Common myeloid progenitor, CD34-positive (primary cell): ENCODE measurements at regions not wholly inside any gene's neighbourhood (a gene's known extent, or its start where the extent isn't known, plus 50 kb on each side); places are given as distances from the start of the nearest gene placed in this dataset.

Experiments
- CTCF ChIA-PET: fragments of 350-600 bp; sonication (Branson Sonifier 250); formaldehyde crosslinking; loops from one replicate; lab custom pipeline; 2021; ENCODE audit warnings: antibody characterized with exemption; lab: Charles Lee
- POLR2A ChIA-PET: fragments of 350-600 bp; sonication (Branson Sonifier 250); formaldehyde crosslinking; loops from one replicate; lab custom pipeline; 2021; ENCODE audit warnings: antibody characterized with exemption; lab: Charles Lee
- DNase-seq, 3 donors: peaks; one replicate each; pipeline versions ENCODE4 v3.0.0 to v3.0.0-alpha.2; 2013
- H3K27ac ChIP-seq, 2 experiments: 1 replicate in 1 of 2; 2 replicates in 1 of 2; pipeline ENCODE4 v1.7.0; 2013; ENCODE audit warnings: inconsistent platforms in 2 of 2, low read length in 2 of 2, mild to moderate bottlenecking in 2 of 2, low read depth in 1 of 2, moderate library complexity in 1 of 2; ENCODE audit not compliant: severe bottlenecking in 2 of 2, insufficient read depth in 1 of 2, poor library complexity in 1 of 2
- H3K27me3 ChIP-seq, 5 experiments: replicated peaks in 2 of 5; 1 replicate in 3 of 5; 2 replicates in 2 of 5; pipeline versions ENCODE4 v1.6.1 to v1.7.0; 2013; ENCODE audit warnings: low read length in 4 of 5, mild to moderate bottlenecking in 2 of 5, moderate library complexity in 2 of 5, inconsistent platforms in 1 of 5; ENCODE audit not compliant: insufficient read depth in 5 of 5, control insufficient read depth in 4 of 5
- H3K36me3 ChIP-seq, 4 experiments: 1 replicate in 2 of 4; 2 replicates in 2 of 4; pipeline versions ENCODE4 v1.6.1 to v1.7.0; 2013; ENCODE audit warnings: low read length in 3 of 4, control low read depth in 1 of 4, mild to moderate bottlenecking in 1 of 4; ENCODE audit not compliant: control insufficient read depth in 4 of 4, insufficient read depth in 4 of 4
- H3K4me1 ChIP-seq, 4 experiments: 1 replicate in 3 of 4; 2 replicates in 1 of 4; pipeline versions ENCODE4 v1.6.1 to v1.7.1; 2013; ENCODE audit warnings: low read length in 3 of 4, mild to moderate bottlenecking in 3 of 4, control low read depth in 1 of 4, inconsistent platforms in 1 of 4, moderate library complexity in 1 of 4; ENCODE audit not compliant: control insufficient read depth in 4 of 4, insufficient read depth in 4 of 4; ENCODE audit errors: control extremely low read depth in 1 of 4
- H3K4me3 ChIP-seq, 7 experiments: 1 replicate in 4 of 7; 2 replicates in 3 of 7; pipeline versions ENCODE4 v1.5.1 to v1.7.0; 2013; ENCODE audit warnings: mild to moderate bottlenecking in 7 of 7, low read length in 6 of 7, moderate library complexity in 6 of 7, inconsistent platforms in 2 of 7, low read depth in 2 of 7, control low read depth in 1 of 7; ENCODE audit not compliant: insufficient read depth in 4 of 7, control insufficient read depth in 1 of 7; ENCODE audit errors: extremely low read depth in 1 of 7
- H3K9me3 ChIP-seq, 5 experiments: 1 replicate in 4 of 5; 2 replicates in 1 of 5; pipeline versions ENCODE4 v1.6.1 to v1.7.1; 2013; ENCODE audit warnings: low read length in 4 of 5, mild to moderate bottlenecking in 2 of 5, inconsistent platforms in 1 of 5, low read depth in 1 of 5, moderate library complexity in 1 of 5; ENCODE audit not compliant: control insufficient read depth in 4 of 5, insufficient read depth in 2 of 5; ENCODE audit errors: control extremely low read depth in 1 of 5
- WGBS: methylation state at CpG from one replicate; pipeline ENCODE4 v1.1.5; 2013; ENCODE audit not compliant: insufficient coverage; 5-methylcytosine and 5-hydroxymethylcytosine counted together

- no peak overlapping the region for H3K27ac ChIP-seq
- 86% methylated on average over 3 of the region's 3 CpGs for WGBS
- CTCF ChIA-PET, result interaction anchor here (1.2 kb wide), 1 partner anchor 25 kb away, joined by 3 read pairs; no protein-coding TSS in a partner anchor
- no peak overlapping the region for H3K4me3 ChIP-seq
- H3K4me1 ChIP-seq, result no peaks in the 10 kb centered on the region
- no peaks in the 10 kb centered on the region for H3K36me3 ChIP-seq
- H3K9me3 ChIP-seq, result no peaks in the 10 kb centered on the region
- peaks cover 0 to 3% (median 0%) of the 10 kb centered on the region in 5 experiments for H3K27me3 ChIP-seq
- POLR2A ChIA-PET, result no interaction called here
- no peak for DNase-seq
These were observed 443.0 kb downstream of the SIPA1L2 start for GRCh38 chr1:232186931-232187330.

DNA sequence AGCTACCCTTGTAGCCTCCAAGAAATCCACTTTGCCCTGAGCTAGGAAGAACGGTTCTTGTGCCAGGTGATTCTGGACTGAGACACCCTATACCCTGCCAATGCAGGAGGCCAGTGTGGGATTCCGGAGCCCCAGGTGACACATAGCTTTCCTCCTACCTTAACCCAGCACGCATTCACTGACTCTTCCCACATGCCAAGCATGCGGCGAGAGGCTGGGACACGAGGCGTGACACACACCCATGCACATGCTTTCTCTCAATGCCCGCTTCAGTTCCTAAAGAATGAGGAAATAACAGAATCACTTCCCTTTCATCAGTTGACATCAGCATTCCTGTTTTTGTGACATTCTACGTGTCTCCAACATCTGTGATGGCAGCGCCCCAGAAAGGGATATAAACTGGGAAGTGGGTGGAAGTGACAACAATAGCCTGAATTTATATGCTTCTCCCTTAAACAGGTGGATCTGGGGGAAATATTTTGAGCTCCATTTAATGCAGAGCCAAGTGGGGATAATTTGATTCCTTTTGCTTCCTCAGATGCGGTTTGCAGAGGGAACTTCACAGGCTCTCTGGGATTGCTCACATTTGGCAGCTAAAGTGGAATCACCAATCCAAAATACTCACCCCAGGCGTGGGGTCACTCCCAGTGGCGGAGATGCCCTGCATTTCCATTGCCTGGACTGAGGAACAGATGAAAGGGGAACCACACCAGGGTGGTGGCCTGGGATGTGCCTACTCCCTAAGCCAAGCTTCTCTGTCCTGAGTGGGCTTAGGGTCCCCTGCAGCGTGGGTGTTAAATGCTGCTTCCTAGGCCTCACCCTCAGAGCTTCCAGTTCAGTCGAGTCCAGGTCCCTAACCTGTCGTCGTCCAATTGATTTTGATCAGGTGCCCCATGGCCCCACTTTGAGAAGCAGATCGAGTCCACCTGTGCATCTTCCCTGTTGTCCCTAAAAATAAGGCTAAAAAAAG, 445.1 kb downstream of the SIPA1L2 start:
- ChIA-PET CTCF (no interaction called here), POLR2A (no interaction called here)
- H3K4me1 ChIP-seq, result no peaks in the 10 kb centered on the region
- 90% methylated on average over 12 of the region's 18 CpGs for WGBS
- H3K27me3 ChIP-seq, result peaks cover 0 to 4% (median under 1%) of the 10 kb centered on the region in 5 experiments
- H3K27ac ChIP-seq, result no peak overlapping the region
- DNase-seq, result no peak
- no peaks in the 10 kb centered on the region for H3K36me3 ChIP-seq
- H3K4me3 ChIP-seq, result no peak overlapping the region
- no peaks in the 10 kb centered on the region for H3K9me3 ChIP-seq

DNA sequence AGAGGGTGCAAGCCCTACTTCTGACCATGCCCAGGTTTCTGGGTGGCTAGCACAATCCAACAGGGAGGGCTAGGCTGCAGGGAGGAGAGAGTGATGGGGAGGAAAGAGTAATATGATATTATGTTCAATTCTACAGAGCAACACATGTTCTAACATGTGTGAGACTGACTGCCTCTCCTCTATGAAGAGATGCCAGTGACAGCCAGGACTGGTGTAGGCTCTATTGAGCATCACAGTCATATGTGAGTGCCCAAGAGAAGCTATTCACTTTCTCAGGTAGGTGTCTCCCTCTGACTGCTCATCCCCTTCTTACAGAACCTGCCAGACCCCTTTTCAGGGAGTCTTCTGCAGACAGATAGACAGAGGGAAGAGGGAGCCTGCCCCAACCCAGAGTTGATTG, 446.1 kb downstream of the SIPA1L2 start:
- H3K4me3 ChIP-seq, result no peak overlapping the region
- H3K36me3 ChIP-seq, result no peaks in the 10 kb centered on the region
- H3K27me3 ChIP-seq, result peaks cover 0 to 6% (median 3%) of the 10 kb centered on the region in 5 experiments
- no peak overlapping the region for H3K27ac ChIP-seq
- ChIA-PET POLR2A (no interaction called here), CTCF (no interaction called here)
- DNase-seq, result no peak
- no peaks in the 10 kb centered on the region for H3K9me3 ChIP-seq
- H3K4me1 ChIP-seq, result no peaks in the 10 kb centered on the region

- Histone ChIP-seq H3K36me3 (no peaks in the 10 kb centered on the region), H3K4me3 (no peak overlapping the region), H3K27ac (no peak overlapping the region), H3K4me1 (no peaks in the 10 kb centered on the region), H3K27me3 (peaks cover 0 to 6% (median 3%) of the 10 kb centered on the region in 5 experiments), H3K9me3 (no peaks in the 10 kb centered on the region)
- CTCF ChIA-PET, result no interaction called here
- POLR2A ChIA-PET, result no interaction called here
- 84% methylated on average over 7 of the region's 8 CpGs for WGBS
- no peak for DNase-seq
These were observed 446.6 kb downstream of the SIPA1L2 start for GRCh38 chr1:232183266-232183800.

DNA sequence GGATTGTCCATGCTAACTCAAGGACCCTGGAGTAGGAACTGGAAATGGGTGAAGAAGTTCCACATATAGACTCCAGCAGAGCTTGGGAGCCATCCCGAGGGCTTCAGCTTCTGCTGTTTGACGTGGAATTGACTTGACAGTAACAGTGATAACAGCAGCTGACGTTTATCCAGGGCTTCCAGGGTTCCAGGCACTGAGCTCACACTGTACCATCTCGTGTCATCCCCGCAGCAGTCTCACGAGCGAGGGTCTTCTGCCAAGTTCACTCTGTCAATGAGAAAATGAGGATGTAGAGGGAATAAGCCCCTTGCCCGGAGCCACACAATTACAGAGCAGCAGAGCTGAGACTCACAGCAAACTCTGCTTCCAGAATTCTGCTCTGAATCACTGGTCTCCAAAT, 447.7 kb downstream of the SIPA1L2 start:
- ChIA-PET POLR2A (no interaction called here), CTCF (no interaction called here)
- Histone ChIP-seq H3K36me3 (no peaks in the 10 kb centered on the region), H3K27ac (no peak overlapping the region), H3K9me3 (no peaks in the 10 kb centered on the region), H3K27me3 (peaks cover 0 to 6% (median 2%) of the 10 kb centered on the region in 5 experiments), H3K4me3 (no peak overlapping the region), H3K4me1 (no peaks in the 10 kb centered on the region)
- WGBS, result 84% methylated on average over 8 of the region's 8 CpGs
- DNase-seq, result no peak

- H3K4me1 ChIP-seq, result no peaks in the 10 kb centered on the region
These were observed 449.2 kb downstream of the SIPA1L2 start for GRCh38 chr1:232180779-232181136.

More at GRCh38 chr1:232180779-232181136, 449.2 kb downstream of the SIPA1L2 start:
- CTCF ChIA-PET, result no interaction called here
- DNase-seq, result no peak
- Histone ChIP-seq H3K36me3 (no peaks in the 10 kb centered on the region), H3K9me3 (no peaks in the 10 kb centered on the region), H3K27me3 (peaks cover 0 to 6% (median 2%) of the 10 kb centered on the region in 5 experiments), H3K27ac (no peak overlapping the region), H3K4me3 (no peak overlapping the region)
- POLR2A ChIA-PET, result no interaction called here
- 96% methylated on average over 3 of the region's 3 CpGs for WGBS
